Mammary epithelial cell (primary cell): ENCODE measurements at regions not wholly inside any gene's neighbourhood (a gene's known extent, or its start where the extent isn't known, plus 50 kb on each side); places are given as distances from the start of the nearest gene placed in this dataset.

ENCODE experiments used
- EZH2 ChIP-seq: IDR thresholded peaks from 2 replicates; pipeline ENCODE4 v1.6.1; 2012; ENCODE audit warnings: low read length, inconsistent platforms, borderline replicate concordance
- TF ChIP-seq, protein P1 (sequence below), 2 donors: IDR thresholded peaks in 1 of 2; conservative IDR thresholded peaks in 1 of 2; 2 replicates each; pipeline ENCODE4 v1.5.1; 2011 to 2012; ENCODE audit warnings: inconsistent platforms in 2 of 2, low read length in 2 of 2, mild to moderate bottlenecking in 2 of 2, control low read depth in 1 of 2, low read depth in 1 of 2; ENCODE audit not compliant: insufficient read depth in 1 of 2; ENCODE audit errors: extremely low read depth in 1 of 2

- no peak for TF ChIP-seq EZH2
- TF ChIP-seq, protein P1, sequence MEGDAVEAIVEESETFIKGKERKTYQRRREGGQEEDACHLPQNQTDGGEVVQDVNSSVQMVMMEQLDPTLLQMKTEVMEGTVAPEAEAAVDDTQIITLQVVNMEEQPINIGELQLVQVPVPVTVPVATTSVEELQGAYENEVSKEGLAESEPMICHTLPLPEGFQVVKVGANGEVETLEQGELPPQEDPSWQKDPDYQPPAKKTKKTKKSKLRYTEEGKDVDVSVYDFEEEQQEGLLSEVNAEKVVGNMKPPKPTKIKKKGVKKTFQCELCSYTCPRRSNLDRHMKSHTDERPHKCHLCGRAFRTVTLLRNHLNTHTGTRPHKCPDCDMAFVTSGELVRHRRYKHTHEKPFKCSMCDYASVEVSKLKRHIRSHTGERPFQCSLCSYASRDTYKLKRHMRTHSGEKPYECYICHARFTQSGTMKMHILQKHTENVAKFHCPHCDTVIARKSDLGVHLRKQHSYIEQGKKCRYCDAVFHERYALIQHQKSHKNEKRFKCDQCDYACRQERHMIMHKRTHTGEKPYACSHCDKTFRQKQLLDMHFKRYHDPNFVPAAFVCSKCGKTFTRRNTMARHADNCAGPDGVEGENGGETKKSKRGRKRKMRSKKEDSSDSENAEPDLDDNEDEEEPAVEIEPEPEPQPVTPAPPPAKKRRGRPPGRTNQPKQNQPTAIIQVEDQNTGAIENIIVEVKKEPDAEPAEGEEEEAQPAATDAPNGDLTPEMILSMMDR (conservative IDR thresholded peaks at IDR 0.05 in 1 of 2, IDR thresholded peaks at IDR 0.05 in 1 of 2; ENCODE audit: extremely low read depth in 1 of 2, insufficient read depth in 1 of 2, low read depth in 1 of 2, low read length in 2 of 2): no peak
These were observed 109.9 kb upstream of the TIAM2 start for GRCh38 chr6:154885214-154885613.
